Body of pancreas (tissue), 4 donors: ENCODE measurements at regions not wholly inside any gene's neighbourhood (a gene's known extent, or its start where the extent isn't known, plus 50 kb on each side); places are given as distances from the start of the nearest gene placed in this dataset.
A peak's percentile ranks its signal among the peaks of the same experiment; 100 is the strongest.

Experiments used
- ATAC-seq: fragments of 150-250 bp; one replicate; pipeline ENCODE4 v1.9.1; 2016
- DNase-seq, 4 donors: peaks; one replicate each; pipeline ENCODE4 v3.0.0-alpha.2; 2019
- H3K27ac ChIP-seq, 4 donors: fragments of 200-600 bp; sonication (generic); 1 replicate in 3 of 4; 2 replicates in 1 of 4; pipeline versions ENCODE4 v1.5.1 to v1.6.1; 2016 to 2019; ENCODE audit warnings: mild to moderate bottlenecking in 1 of 4, mixed read lengths in 1 of 4, moderate library complexity in 1 of 4
- H3K27me3 ChIP-seq, 2 donors: fragments of 200-600 bp; sonication (generic); one replicate each; pipeline ENCODE4 v1.6.0; 2016; ENCODE audit warnings: mild to moderate bottlenecking in 1 of 2
- H3K36me3 ChIP-seq, 2 donors: fragments of 200-600 bp; sonication (generic); replicated peaks in 1 of 2; 2 replicates each; pipeline ENCODE4 v1.5.1; 2016; ENCODE audit warnings: low read depth in 2 of 2; ENCODE audit not compliant: insufficient read depth in 1 of 2
- H3K4me1 ChIP-seq: fragments of 200-600 bp; sonication (generic); one replicate; pipeline ENCODE4 v1.6.0; 2016
- H3K4me3 ChIP-seq, 2 donors: fragments of 200-600 bp; sonication (generic); 1 replicate in 1 of 2; 2 replicates in 1 of 2; pipeline ENCODE4 v1.5.1; 2016 to 2019
- H3K9me3 ChIP-seq, 3 donors: fragments of 200-600 bp; sonication (generic); 1 replicate in 2 of 3; 2 replicates in 1 of 3; pipeline ENCODE4 v1.5.1; 2016
- CTCF ChIP-seq, 7 experiments: fragments of 450-650 bp in 4 of 7; fragments of 200-600 bp in 3 of 7; sonication (generic) in 3 of 7; IDR thresholded peaks; one replicate each; pipeline ENCODE4 v1.5.1; 2016 to 2019; ENCODE audit warnings: antibody characterized with exemption in 7 of 7
- POLR2A ChIP-seq, 3 donors: fragments of 450-650 bp; IDR thresholded peaks; one replicate each; pipeline ENCODE4 v1.6.1; 2016; ENCODE audit warnings: antibody characterized with exemption in 3 of 3, mild to moderate bottlenecking in 2 of 3
- WGBS, 2 donors: methylation state at CpG; one replicate each; pipeline ENCODE4 v1.1.5; 2017; 5-methylcytosine and 5-hydroxymethylcytosine counted together
- intact Hi-C: fragments of 100-400 bp; cut with DNase I; formaldehyde crosslinking; loops from one replicate; pipeline ENCODE4 v1.15.1; 2023

- intact Hi-C loops = no loop called here
- no peaks in the 10 kb centered on the region for H3K27me3 ChIP-seq
- TF ChIP-seq POLR2A (IDR thresholded peaks at IDR 0.05) (no peak), CTCF (IDR thresholded peaks at IDR 0.05) (no peak)
- H3K4me1 ChIP-seq = no peaks in the 10 kb centered on the region
- DNase-seq (peak in 1 of 4 donors; percentile 7), ATAC-seq (peak; percentile 45)
- WGBS, 2 donors = 58 to 59% methylated on average over 6 to 7 of the region's 7 CpGs
- peak overlapping the region in 3 of 4 donors; percentile 2 to 32 (median 12) for H3K27ac ChIP-seq
- no peaks in the 10 kb centered on the region for H3K36me3 ChIP-seq
- no peak overlapping the region for H3K4me3 ChIP-seq
- H3K9me3 ChIP-seq = peaks cover 0 to 15% (median 0%) of the 10 kb centered on the region in 3 donors
Measured at GRCh38 chr20:58112017-58112781, 116.3 kb downstream of the ANKRD60 start.

GRCh38 chr20:58111310-58112016 is 117.0 kb downstream of the ANKRD60 start:
- H3K36me3 ChIP-seq = no peaks in the 10 kb centered on the region
- no peaks in the 10 kb centered on the region for H3K27me3 ChIP-seq
- H3K4me1 ChIP-seq = no peaks in the 10 kb centered on the region
- no peak for TF ChIP-seq POLR2A (IDR thresholded peaks at IDR 0.05)
- no peak for TF ChIP-seq CTCF (IDR thresholded peaks at IDR 0.05)
- peak overlapping the region in 2 of 4 donors; percentile 12 to 32 for H3K27ac ChIP-seq
- H3K4me3 ChIP-seq = no peak overlapping the region
- H3K9me3 ChIP-seq = peaks cover 0 to 15% (median 0%) of the 10 kb centered on the region in 3 donors
- 75% methylated on average over 18 of the region's 18 CpGs for WGBS, 2 donors
- ATAC-seq (no peak), DNase-seq (no peak)
- intact Hi-C loops = no loop called here

- no peaks in the 10 kb centered on the region for H3K36me3 ChIP-seq
- no peak for ATAC-seq
- TF ChIP-seq CTCF (IDR thresholded peaks at IDR 0.05) (no peak), POLR2A (IDR thresholded peaks at IDR 0.05) (no peak)
- no peaks in the 10 kb centered on the region for H3K27me3 ChIP-seq
- H3K9me3 ChIP-seq = peaks cover 0 to 7% (median 0%) of the 10 kb centered on the region in 3 donors
- DNase-seq = no peak
- 81 to 83% methylated on average over 3 of the region's 3 CpGs for WGBS, 2 donors
- no peak overlapping the region for H3K4me3 ChIP-seq
- no peak overlapping the region for H3K27ac ChIP-seq
- H3K4me1 ChIP-seq = no peaks in the 10 kb centered on the region
- intact Hi-C loops = no loop called here
Measured at GRCh38 chr20:58109918-58110635, 118.4 kb downstream of the ANKRD60 start.

- Histone ChIP-seq H3K9me3 (peaks cover 0 to 7% (median 0%) of the 10 kb centered on the region in 3 donors), H3K27me3 (no peaks in the 10 kb centered on the region), H3K27ac (no peak overlapping the region), H3K4me1 (no peaks in the 10 kb centered on the region), H3K36me3 (no peaks in the 10 kb centered on the region), H3K4me3 (no peak overlapping the region)
- no peak for ATAC-seq
- intact Hi-C loops = no loop called here
- no peak for DNase-seq
- 46 to 53% methylated on average over 4 of the region's 4 CpGs for WGBS, 2 donors
- TF ChIP-seq POLR2A (IDR thresholded peaks at IDR 0.05) (no peak), CTCF (IDR thresholded peaks at IDR 0.05) (no peak)
Measured at GRCh38 chr20:58109126-58109880, 119.2 kb downstream of the ANKRD60 start.
